Ascending aorta (tissue), 2 donors: ENCODE measurements at regions not wholly inside any gene's neighbourhood (a gene's known extent, or its start where the extent isn't known, plus 50 kb on each side); places are given as distances from the start of the nearest gene placed in this dataset.

Source experiments
- DNase-seq, 2 donors: peaks; one replicate each; pipeline ENCODE4 v3.0.0-alpha.2; 2019; ENCODE audit warnings: low spot score in 2 of 2
- H3K27ac ChIP-seq, 2 donors: fragments of 200-600 bp; sonication (generic); one replicate each; pipeline ENCODE4 v1.5.1; 2016 to 2017; ENCODE audit warnings: mild to moderate bottlenecking in 1 of 2
- H3K27me3 ChIP-seq: fragments of 200-600 bp; sonication (generic); one replicate; pipeline ENCODE4 v1.5.1; 2017
- H3K36me3 ChIP-seq, 2 donors: fragments of 200-600 bp; sonication (generic); one replicate each; pipeline ENCODE4 v1.5.1; 2016
- H3K4me1 ChIP-seq, 2 donors: fragments of 200-600 bp; sonication (generic); one replicate each; pipeline ENCODE4 v1.5.1; 2016 to 2017; ENCODE audit warnings: mild to moderate bottlenecking in 1 of 2
- H3K4me3 ChIP-seq, 2 donors: fragments of 200-600 bp; sonication (generic); one replicate each; pipeline ENCODE4 v1.5.1; 2016 to 2017; ENCODE audit warnings: mild to moderate bottlenecking in 1 of 2
- H3K9me3 ChIP-seq, 2 donors: fragments of 200-600 bp; sonication (generic); one replicate each; pipeline ENCODE4 v1.5.1; 2016
- CTCF ChIP-seq, 3 experiments: fragments of 200-600 bp in 2 of 3; fragments of 450-650 bp in 1 of 3; sonication (generic) in 2 of 3; IDR thresholded peaks; one replicate each; pipeline ENCODE4 v1.5.1; 2016 to 2019; ENCODE audit warnings: antibody characterized with exemption in 3 of 3, mild to moderate bottlenecking in 1 of 3, moderate library complexity in 1 of 3
- intact Hi-C: fragments of 100-400 bp; cut with DNase I; formaldehyde crosslinking; loops from one replicate; pipeline ENCODE4 v1.15.1; 2023

- Histone ChIP-seq H3K4me3 (no peak overlapping the region), H3K27ac (no peak overlapping the region), H3K4me1 (no peaks in the 10 kb centered on the region), H3K9me3 (no peaks in the 10 kb centered on the region), H3K36me3 (no peaks in the 10 kb centered on the region), H3K27me3 (no peaks in the 10 kb centered on the region)
- no peak for DNase-seq
- intact Hi-C loops, result no loop called here
- TF ChIP-seq CTCF (IDR thresholded peaks at IDR 0.05), result no peak
These were observed 160.1 kb downstream of the CASP12 start for GRCh38 chr11:104738208-104738607.

- Histone ChIP-seq H3K27me3 (no peaks in the 10 kb centered on the region), H3K27ac (no peak overlapping the region), H3K4me3 (no peak overlapping the region), H3K4me1 (no peaks in the 10 kb centered on the region), H3K36me3 (no peaks in the 10 kb centered on the region), H3K9me3 (no peaks in the 10 kb centered on the region)
- intact Hi-C loops, result no loop called here
- no peak for TF ChIP-seq CTCF (IDR thresholded peaks at IDR 0.05)
- no peak for DNase-seq
These were observed 161.8 kb downstream of the CASP12 start for GRCh38 chr11:104736502-104736901.

GRCh38 chr11:104734998-104735397 is 163.3 kb downstream of the CASP12 start:
- Histone ChIP-seq H3K4me1 (no peaks in the 10 kb centered on the region), H3K27ac (no peak overlapping the region), H3K4me3 (no peak overlapping the region), H3K36me3 (no peaks in the 10 kb centered on the region), H3K9me3 (no peaks in the 10 kb centered on the region), H3K27me3 (no peaks in the 10 kb centered on the region)
- no peak for TF ChIP-seq CTCF (IDR thresholded peaks at IDR 0.05)
- DNase-seq, result no peak
- intact Hi-C loops, result no loop called here

- DNase-seq, result no peak
- no peaks in the 10 kb centered on the region for H3K36me3 ChIP-seq
- no peak for TF ChIP-seq CTCF (IDR thresholded peaks at IDR 0.05)
- no peak overlapping the region for H3K4me3 ChIP-seq
- H3K27ac ChIP-seq, result no peak overlapping the region
- no peaks in the 10 kb centered on the region for H3K27me3 ChIP-seq
- intact Hi-C loops, result no loop called here
- H3K4me1 ChIP-seq, result no peaks in the 10 kb centered on the region
- no peaks in the 10 kb centered on the region for H3K9me3 ChIP-seq
These were observed 166.4 kb downstream of the CASP12 start for GRCh38 chr11:104731890-104732289.

- TF ChIP-seq CTCF (IDR thresholded peaks at IDR 0.05), result no peak
- Histone ChIP-seq H3K4me3 (no peak overlapping the region), H3K36me3 (no peaks in the 10 kb centered on the region), H3K4me1 (no peaks in the 10 kb centered on the region), H3K9me3 (no peaks in the 10 kb centered on the region), H3K27ac (no peak overlapping the region), H3K27me3 (no peaks in the 10 kb centered on the region)
- no peak for DNase-seq
- intact Hi-C loops, result no loop called here
These were observed 169.3 kb downstream of the CASP12 start for GRCh38 chr11:104728927-104729326.

GRCh38 chr11:104727768-104728167 is 170.5 kb downstream of the CASP12 start:
- Histone ChIP-seq H3K4me1 (no peaks in the 10 kb centered on the region), H3K4me3 (no peak overlapping the region), H3K9me3 (no peaks in the 10 kb centered on the region), H3K27me3 (no peaks in the 10 kb centered on the region), H3K36me3 (no peaks in the 10 kb centered on the region), H3K27ac (no peak overlapping the region)
- no peak for TF ChIP-seq CTCF (IDR thresholded peaks at IDR 0.05)
- intact Hi-C loops, result no loop called here
- no peak for DNase-seq
